CD4-positive, alpha-beta T cell treated with Interleukin-6 at 100 ng/mL for 8 hours (primary cell): ENCODE measurements at regions not wholly inside any gene's neighbourhood (a gene's known extent, or its start where the extent isn't known, plus 50 kb on each side); places are given as distances from the start of the nearest gene placed in this dataset.
"Not testable (repeated sequence)": the region's sequence is repeated elsewhere in the genome, so short reads cannot be mapped to it uniquely, and the experiment has no call there.

Experiments used
- DNase-seq: peaks from one replicate; pipeline ENCODE4 v3.0.0-alpha.2; 2020; ENCODE audit warnings: mixed read lengths, low spot score

GRCh38 chr3:10625323-10625722 lies 119.9 kb upstream of the ATP2B2 start:
- DNase-seq = no peak

GRCh38 chr3:10627884-10628572 lies 122.6 kb upstream of the ATP2B2 start:
- DNase-seq = no peak

- DNase-seq = no peak
Measured at GRCh38 chr3:10628891-10629670, 123.7 kb upstream of the ATP2B2 start.

- no peak for DNase-seq
Measured at GRCh38 chr3:10629671-10630040, 124.3 kb upstream of the ATP2B2 start.

- DNase-seq = no peak
Measured at GRCh38 chr3:10631224-10631623, 125.8 kb upstream of the ATP2B2 start.

GRCh38 chr3:10632125-10632524 lies 126.7 kb upstream of the ATP2B2 start:
- DNase-seq = no peak

GRCh38 chr3:10632741-10633140 lies 127.4 kb upstream of the ATP2B2 start:
- no peak for DNase-seq

- DNase-seq = no peak
Measured at GRCh38 chr3:10635446-10636076, 130.2 kb upstream of the ATP2B2 start.

GRCh38 chr3:10637342-10637741 lies 132.0 kb upstream of the ATP2B2 start:
- DNase-seq = no peak

- no peak for DNase-seq
Measured at GRCh38 chr3:10638466-10638865, 133.1 kb upstream of the ATP2B2 start.

GRCh38 chr3:10641760-10642159 lies 136.4 kb upstream of the ATP2B2 start:
- no peak for DNase-seq

- DNase-seq = no peak
Measured at GRCh38 chr3:10644189-10644588, 138.8 kb upstream of the ATP2B2 start.

GRCh38 chr3:10645800-10646199 lies 140.4 kb upstream of the ATP2B2 start:
- no peak for DNase-seq

GRCh38 chr3:10646531-10647335 lies 141.3 kb upstream of the ATP2B2 start:
- no peak for DNase-seq

GRCh38 chr3:10647376-10647775 lies 142.0 kb upstream of the ATP2B2 start:
- no peak for DNase-seq

- no peak for DNase-seq
Measured at GRCh38 chr3:10648181-10648580, 142.8 kb upstream of the ATP2B2 start.

GRCh38 chr3:10649463-10649862 lies 144.1 kb upstream of the ATP2B2 start:
- not testable (repeated sequence) for DNase-seq

- DNase-seq = no peak
Measured at GRCh38 chr3:10651506-10651905, 146.1 kb upstream of the ATP2B2 start.

GRCh38 chr3:10653241-10653640 lies 147.9 kb upstream of the ATP2B2 start:
- DNase-seq = no peak

GRCh38 chr3:10653866-10654611 lies 148.7 kb upstream of the ATP2B2 start:
- DNase-seq = no peak

GRCh38 chr3:10655105-10655504 lies 149.7 kb upstream of the ATP2B2 start:
- DNase-seq = no peak

GRCh38 chr3:10657339-10657738 lies 152.0 kb upstream of the ATP2B2 start:
- not testable (repeated sequence) for DNase-seq
